ENCODE measurements at regions not wholly inside any gene's neighbourhood (a gene's known extent, or its start where the extent isn't known, plus 50 kb on each side); places are given as distances from the start of the nearest gene placed in this dataset.

DNA sequence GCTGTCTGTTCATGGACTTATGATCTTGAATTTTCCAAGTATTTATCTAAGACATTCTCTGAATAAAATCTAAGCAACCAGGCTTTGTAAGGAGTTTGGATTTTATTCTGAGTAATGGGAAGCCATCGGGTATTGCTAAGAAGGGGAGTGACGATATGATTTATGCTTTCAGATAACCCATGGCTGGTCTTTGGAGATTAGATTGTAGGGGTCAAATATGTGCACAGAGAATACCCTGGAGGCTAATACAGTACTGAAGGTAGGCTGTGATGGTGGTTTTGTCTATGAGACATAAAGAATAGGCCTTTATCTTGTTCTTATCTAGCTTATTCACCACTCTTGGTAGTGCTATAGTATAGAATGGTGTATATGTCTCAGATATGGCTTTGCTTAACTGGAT is 60.0 kb upstream of the C5orf46 start:
- ChIA-PET POLR2A (no interaction called here), CTCF (interaction anchor here (1.3 kb wide), 1 partner anchor 9 kb away, joined by 3 read pairs; no protein-coding TSS in a partner anchor)

DNA sequence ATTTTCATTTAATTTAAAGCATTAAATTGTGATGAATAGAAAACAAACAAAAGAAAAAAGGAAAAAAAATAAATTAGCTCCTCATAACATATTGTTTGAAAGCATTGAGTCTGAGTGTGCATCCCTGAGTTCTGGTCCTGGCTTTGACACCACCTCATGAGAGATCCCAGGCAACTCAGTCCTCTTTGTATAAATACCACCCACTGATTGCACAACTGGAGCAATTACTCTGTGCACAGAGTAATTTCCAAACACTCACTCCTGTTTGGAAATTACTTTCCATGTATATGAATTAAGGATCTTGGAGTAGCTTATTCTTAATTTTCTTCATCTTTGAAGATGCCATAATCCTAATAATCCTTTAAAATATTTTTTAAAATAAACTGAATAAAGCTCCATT is 59.4 kb upstream of the C5orf46 start:
- ChIA-PET POLR2A (no interaction called here), CTCF (interaction anchor here (1.3 kb wide), 1 partner anchor 10 kb away, joined by 3 read pairs; no protein-coding TSS in a partner anchor)

DNA sequence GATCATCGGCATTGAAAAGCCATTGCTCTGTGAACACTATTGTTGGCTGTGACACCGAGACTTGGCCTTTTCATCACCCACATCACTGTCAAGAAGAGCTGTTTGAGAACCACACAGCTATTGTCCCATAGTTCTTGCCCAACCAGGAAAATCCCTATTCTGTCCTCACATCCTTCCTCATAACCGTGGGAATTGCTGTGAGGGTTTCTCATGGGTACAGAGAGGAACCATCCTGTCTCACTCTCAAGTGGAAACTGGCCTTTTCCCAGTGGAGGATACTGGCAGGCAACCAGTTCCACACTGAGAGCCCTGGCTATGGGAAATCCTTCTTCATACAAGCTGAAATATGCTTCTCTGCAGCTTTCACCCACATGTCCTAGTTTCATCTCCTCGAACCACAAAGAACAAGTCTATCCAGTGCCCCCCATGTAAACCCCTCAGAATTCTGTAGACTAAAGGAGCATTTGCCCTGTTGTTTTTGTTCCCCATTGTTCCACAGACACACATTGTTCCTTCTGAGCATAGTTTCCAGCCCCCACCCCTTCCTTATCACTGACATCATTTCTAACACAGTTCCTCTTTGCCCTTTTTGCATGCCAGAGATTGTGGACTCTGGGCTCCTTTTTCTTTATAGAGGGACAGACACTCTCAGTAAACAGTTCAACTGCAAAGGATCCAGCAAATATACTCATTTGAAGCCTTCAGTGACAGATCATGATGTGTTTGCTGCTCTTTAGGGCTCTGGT is 57.8 kb upstream of the C5orf46 start:
- CTCF ChIA-PET = no interaction called here
- POLR2A ChIA-PET = no interaction called here

DNA sequence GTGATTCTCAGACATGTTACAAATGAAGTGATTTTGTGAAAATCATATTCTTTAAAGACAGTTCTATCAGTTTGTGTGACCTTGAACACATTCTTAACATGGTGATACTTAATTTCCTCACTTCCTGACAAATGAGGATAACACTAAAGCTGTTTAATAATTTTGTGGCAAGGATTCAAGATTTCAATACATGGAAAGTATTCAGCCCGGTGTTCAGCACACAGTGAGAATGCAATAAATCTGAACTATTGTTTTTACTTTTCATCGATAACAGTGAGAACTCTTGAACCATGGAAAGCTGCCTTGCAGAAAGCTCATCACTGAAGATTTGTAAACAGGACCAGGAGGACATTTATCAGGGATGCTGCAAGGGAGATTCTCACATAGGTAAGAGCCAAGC is 57.1 kb upstream of the C5orf46 start:
- POLR2A ChIA-PET = no interaction called here

DNA sequence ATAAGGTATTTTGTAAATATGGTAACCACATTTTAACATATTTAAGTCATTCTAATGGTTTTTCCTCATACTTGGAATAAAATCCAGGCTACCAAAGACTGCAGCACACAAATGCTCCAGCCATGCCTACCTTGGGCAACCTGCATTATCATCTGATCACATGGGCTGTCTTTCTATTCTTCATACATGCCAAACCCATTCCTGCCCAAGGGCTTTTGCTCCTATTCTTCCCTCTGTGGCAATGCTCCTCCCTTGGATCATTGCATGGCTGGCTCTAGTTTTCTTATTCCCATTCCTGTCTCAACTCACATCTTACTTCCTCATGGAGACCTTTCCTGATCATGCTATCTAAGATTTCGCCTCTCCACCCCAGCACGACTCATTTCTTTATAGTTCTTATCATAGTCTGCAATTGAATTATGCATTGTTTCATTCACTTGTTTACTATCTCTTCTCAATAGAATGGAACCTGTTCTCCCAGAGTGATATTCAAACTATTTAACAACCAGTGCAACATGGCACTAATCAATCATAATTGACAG is 54.9 kb upstream of the C5orf46 start:
- ChIA-PET POLR2A (no interaction called here), CTCF (no interaction called here)

More for the DNA sequence above, 57.1 kb upstream of the C5orf46 start:
- CTCF ChIA-PET = no interaction called here

DNA sequence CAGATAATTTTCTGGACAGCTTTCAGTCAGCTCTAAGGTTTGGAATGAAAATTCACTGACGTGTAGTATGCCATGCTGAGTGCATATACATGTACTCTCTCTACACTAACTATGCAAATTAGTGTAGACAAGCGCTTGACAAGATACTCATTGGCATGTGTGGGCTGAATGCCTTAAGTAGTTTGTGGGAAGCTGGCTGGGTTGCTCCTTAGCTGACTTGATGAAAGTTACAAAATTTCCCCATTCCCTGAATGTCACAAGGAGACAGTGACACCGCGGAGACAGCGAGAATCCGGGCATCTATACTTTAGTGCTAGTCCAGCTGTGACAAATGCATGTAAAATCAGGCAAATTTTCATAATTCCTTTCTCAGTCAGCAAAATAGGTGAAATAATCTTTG is 51.6 kb upstream of the C5orf46 start:
- POLR2A ChIA-PET = no interaction called here
- CTCF ChIA-PET = no interaction called here

DNA sequence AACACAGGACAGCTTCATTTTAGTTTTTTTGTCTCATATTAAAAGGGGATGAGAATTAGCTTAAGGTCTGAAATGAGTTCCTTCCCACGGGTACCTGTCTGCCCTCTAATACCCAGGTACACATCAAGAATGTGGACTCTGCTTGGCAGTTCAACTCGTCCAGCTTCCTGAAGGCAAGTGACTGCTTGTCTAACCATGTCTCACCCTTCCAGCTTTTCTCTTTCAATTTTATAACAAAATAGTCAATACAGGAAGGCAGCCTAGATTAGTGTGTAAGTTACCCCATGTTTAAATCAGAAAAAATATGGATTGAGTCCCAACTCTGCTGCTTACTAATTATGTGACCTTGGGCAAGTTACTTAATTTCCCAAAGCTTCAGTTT is 50.5 kb upstream of the C5orf46 start:
- ChIA-PET CTCF (no interaction called here), POLR2A (no interaction called here)

DNA sequence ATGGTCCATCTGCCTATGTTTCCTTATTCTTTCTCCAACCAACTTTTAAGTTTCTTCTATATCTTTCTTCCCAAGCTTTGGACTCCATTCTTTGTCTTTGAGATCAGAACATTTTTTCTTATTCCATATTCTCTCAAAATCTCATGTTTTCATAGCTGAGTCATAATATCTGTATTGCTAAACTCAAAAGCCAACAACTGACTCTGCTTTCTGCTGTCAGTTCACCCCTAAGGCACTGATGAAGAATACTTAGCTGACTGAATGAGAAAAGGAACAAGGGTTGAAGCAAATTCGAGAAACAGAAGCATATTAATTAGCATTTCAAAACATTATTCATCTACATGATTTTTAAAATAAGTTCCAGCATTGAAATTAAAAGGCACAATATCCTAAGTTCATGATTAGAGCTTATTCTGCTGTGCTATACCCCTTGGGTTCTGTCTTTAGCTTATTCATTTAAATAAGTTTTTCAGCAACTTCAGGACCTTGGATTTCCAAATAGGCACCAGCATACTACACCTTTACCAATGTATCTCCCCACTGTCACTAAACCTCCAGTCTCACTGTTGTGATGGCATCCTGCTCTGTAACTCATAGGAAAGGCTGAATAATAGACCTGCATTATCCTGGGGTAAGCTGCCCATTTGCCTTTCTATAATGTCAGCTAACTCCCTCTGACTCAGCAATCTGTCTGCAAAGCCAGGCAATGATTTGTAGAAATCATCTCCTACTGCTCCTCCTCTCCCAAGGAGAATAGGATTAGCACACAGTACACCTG is 49.9 kb upstream of the C5orf46 start:
- ChIA-PET CTCF (no interaction called here), POLR2A (no interaction called here)
